ENCODE measurements at regions not wholly inside any gene's neighbourhood (a gene's known extent, or its start where the extent isn't known, plus 50 kb on each side); places are given as distances from the start of the nearest gene placed in this dataset.

GRCh38 chr3:152100491-152101132, 168.1 kb upstream of the MBNL1 start:
- no peak overlapping the region for H3K27ac ChIP-seq
- no peak for DNase-seq
- no peaks in the 10 kb centered on the region for H3K9me3 ChIP-seq
- intact Hi-C loops (cut with DNase I): no loop called here
- no peaks in the 10 kb centered on the region for H3K4me1 ChIP-seq
- no peaks in the 10 kb centered on the region for H3K27me3 ChIP-seq (ENCODE audit: low read depth)
- H3K36me3 ChIP-seq: no peaks in the 10 kb centered on the region
- no peak for TF ChIP-seq CTCF (IDR thresholded peaks at IDR 0.05)
- no peak overlapping the region for H3K4me3 ChIP-seq
- ATAC-seq: no peak

GRCh38 chr3:152102410-152102809, 166.3 kb upstream of the MBNL1 start:
- Histone ChIP-seq H3K27me3 (ENCODE audit: low read depth) (no peaks in the 10 kb centered on the region), H3K4me3 (no peak overlapping the region), H3K4me1 (no peaks in the 10 kb centered on the region), H3K9me3 (no peaks in the 10 kb centered on the region), H3K36me3 (no peaks in the 10 kb centered on the region), H3K27ac (no peak overlapping the region)
- intact Hi-C loops (cut with DNase I): no loop called here
- no peak for ATAC-seq
- no peak for TF ChIP-seq CTCF (IDR thresholded peaks at IDR 0.05)
- no peak for DNase-seq

GRCh38 chr3:152103257-152103656, 165.5 kb upstream of the MBNL1 start:
- intact Hi-C loops (cut with DNase I): no loop called here
- DNase-seq: no peak
- Histone ChIP-seq H3K27me3 (ENCODE audit: low read depth) (no peaks in the 10 kb centered on the region), H3K36me3 (no peaks in the 10 kb centered on the region), H3K4me3 (no peak overlapping the region), H3K27ac (no peak overlapping the region), H3K9me3 (no peaks in the 10 kb centered on the region), H3K4me1 (no peaks in the 10 kb centered on the region)
- no peak for ATAC-seq
- no peak for TF ChIP-seq CTCF (IDR thresholded peaks at IDR 0.05)

GRCh38 chr3:152104847-152105415, 163.8 kb upstream of the MBNL1 start:
- DNase-seq (no peak), ATAC-seq (no peak)
- intact Hi-C loops (cut with DNase I): no loop called here
- Histone ChIP-seq H3K4me1 (no peaks in the 10 kb centered on the region), H3K27me3 (ENCODE audit: low read depth) (no peaks in the 10 kb centered on the region), H3K4me3 (no peak overlapping the region), H3K27ac (no peak overlapping the region), H3K9me3 (no peaks in the 10 kb centered on the region), H3K36me3 (no peaks in the 10 kb centered on the region)
- TF ChIP-seq CTCF (IDR thresholded peaks at IDR 0.05): no peak

GRCh38 chr3:152105446-152105845, 163.3 kb upstream of the MBNL1 start:
- ATAC-seq (no peak), DNase-seq (no peak)
- Histone ChIP-seq H3K4me1 (no peaks in the 10 kb centered on the region), H3K27me3 (ENCODE audit: low read depth) (no peaks in the 10 kb centered on the region), H3K27ac (no peak overlapping the region), H3K4me3 (no peak overlapping the region), H3K36me3 (no peaks in the 10 kb centered on the region), H3K9me3 (no peaks in the 10 kb centered on the region)
- TF ChIP-seq CTCF (IDR thresholded peaks at IDR 0.05): no peak
- intact Hi-C loops (cut with DNase I): no loop called here

Data from lower lobe of right lung (tissue), 2 donors.